HEK293T (cell line): ENCODE measurements at regions not wholly inside any gene's neighbourhood (a gene's known extent, or its start where the extent isn't known, plus 50 kb on each side); places are given as distances from the start of the nearest gene placed in this dataset.

ENCODE experiments used
- FOXK2 ChIP-seq: fragments of 450-650 bp; IDR thresholded peaks from 2 replicates; pipeline ENCODE4 v1.6.1; 2016; ENCODE audit warnings: mild to moderate bottlenecking
- FOXM1 ChIP-seq: fragments of 450-650 bp; IDR thresholded peaks from 2 replicates; pipeline ENCODE4 v1.6.1; 2017; ENCODE audit warnings: mild to moderate bottlenecking, borderline replicate concordance
- NFRKB ChIP-seq: fragments of 450-650 bp; IDR thresholded peaks from 2 replicates; pipeline ENCODE4 v1.6.1; 2016; ENCODE audit warnings: mild to moderate bottlenecking, moderate library complexity
- SUZ12 ChIP-seq: fragments of 450-650 bp; IDR thresholded peaks from 2 replicates; pipeline ENCODE4 v1.6.1; 2016; ENCODE audit warnings: mild to moderate bottlenecking

DNA sequence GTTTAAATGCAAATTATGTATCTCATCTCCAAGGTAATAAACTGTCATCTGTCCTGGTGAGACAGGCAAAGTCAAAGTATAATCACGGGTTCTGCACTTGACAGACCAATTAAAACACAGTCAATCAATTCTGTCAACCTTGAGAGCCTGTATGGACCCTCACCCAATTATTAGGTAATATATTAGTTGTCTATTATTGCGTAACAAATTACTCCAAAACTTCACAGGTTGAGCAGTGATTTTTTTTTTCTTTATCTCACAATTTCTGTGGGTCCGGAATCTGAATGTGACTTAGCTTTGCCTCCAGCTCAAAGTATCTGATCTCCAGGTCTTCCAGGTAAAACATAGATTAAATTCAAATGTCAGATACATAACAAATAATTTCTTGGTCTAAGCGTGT lies 707.4 kb upstream of the ARGLU1 start:
- TF ChIP-seq NFRKB (no peak), SUZ12 (no peak), FOXK2 (no peak), FOXM1 (no peak)
